PFSK-1 (cell line): ENCODE measurements at regions not wholly inside any gene's neighbourhood (a gene's known extent, or its start where the extent isn't known, plus 50 kb on each side); places are given as distances from the start of the nearest gene placed in this dataset.

Source experiments
- SIN3A ChIP-seq: IDR thresholded peaks from 2 replicates; pipeline ENCODE4 v1.6.1; 2012; ENCODE audit warnings: mild to moderate bottlenecking, low read length, moderate library complexity, borderline replicate concordance; ENCODE audit not compliant: insufficient read depth
- TAF1 ChIP-seq: IDR thresholded peaks from 2 replicates; pipeline ENCODE4 v1.6.1; 2012; ENCODE audit warnings: low read length, control low read depth, borderline replicate concordance; ENCODE audit not compliant: insufficient read depth

DNA sequence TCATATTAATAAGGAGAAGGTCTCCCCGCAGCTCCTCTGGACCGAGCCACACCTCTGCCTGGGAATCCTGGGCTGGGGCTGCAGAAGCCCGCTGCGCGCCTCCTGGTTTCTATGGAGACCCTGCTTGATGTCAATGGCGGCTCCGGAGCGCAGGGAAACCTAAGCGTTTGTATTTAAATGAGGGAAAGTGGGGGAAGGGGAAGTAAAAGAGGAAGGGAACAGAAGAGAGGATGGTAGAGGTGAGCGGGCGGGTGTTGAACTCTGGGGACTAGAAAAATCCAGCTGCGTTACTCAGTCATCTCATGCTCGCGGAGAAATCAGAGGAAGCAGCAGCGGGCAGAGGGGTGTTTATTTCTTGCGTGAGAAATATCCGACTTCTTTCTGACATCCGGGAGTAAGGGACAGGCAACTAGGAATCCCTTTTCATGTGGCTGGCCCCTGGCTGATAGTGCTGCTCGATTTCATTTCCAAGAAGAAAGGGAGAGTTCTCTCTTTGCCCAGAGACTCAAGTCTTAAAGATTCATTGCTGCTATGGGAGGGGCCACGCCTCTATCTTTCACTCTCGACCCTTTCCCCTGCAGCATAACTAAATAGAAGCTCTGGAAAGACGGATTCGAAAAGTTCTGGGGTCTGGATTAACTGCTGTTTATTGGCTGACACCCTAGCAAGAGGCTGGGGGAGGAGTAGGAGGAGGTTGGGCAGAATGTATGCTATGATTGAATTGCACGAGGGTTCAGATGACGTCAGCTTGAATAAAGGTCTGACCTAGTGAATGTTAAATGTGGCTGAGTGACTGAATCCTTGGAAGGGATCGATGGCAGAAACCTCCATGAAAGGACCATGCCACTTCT, 110.5 kb upstream of the GAP43 start:
- TF ChIP-seq SIN3A (no peak), TAF1 (no peak)
